Nephron progenitor cell (in vitro differentiated cells): ENCODE measurements at regions not wholly inside any gene's neighbourhood (a gene's known extent, or its start where the extent isn't known, plus 50 kb on each side); places are given as distances from the start of the nearest gene placed in this dataset.

Source experiments
- DNase-seq: peaks from one replicate; pipeline ENCODE4 v3.0.0; 2021
- H3K27ac Mint-ChIP-seq: 2 replicates; pipeline ENCODE4 v1.8.0; 2021; ENCODE audit warnings: mild to moderate bottlenecking, moderate library complexity, mixed read lengths
- H3K27me3 Mint-ChIP-seq: 2 replicates; pipeline ENCODE4 v1.8.0; 2021; ENCODE audit warnings: mild to moderate bottlenecking, low read depth, mixed read lengths; ENCODE audit not compliant: poor library complexity
- H3K36me3 Mint-ChIP-seq: 2 replicates; pipeline ENCODE4 v1.8.0; 2021; ENCODE audit warnings: low read depth, mixed read lengths
- H3K4me1 Mint-ChIP-seq: 2 replicates; pipeline ENCODE4 v1.8.0; 2021; ENCODE audit warnings: mixed read lengths
- H3K4me3 Mint-ChIP-seq: 2 replicates; pipeline ENCODE4 v1.8.0; 2021; ENCODE audit warnings: mild to moderate bottlenecking, moderate library complexity, mixed read lengths
- H3K9me3 Mint-ChIP-seq: 2 replicates; pipeline ENCODE4 v1.8.0; 2021; ENCODE audit warnings: mild to moderate bottlenecking, moderate library complexity, mixed read lengths
- TF ChIP-seq, protein P1 (sequence below): fragments of 200-600 bp; sonication (generic); IDR thresholded peaks from 2 replicates; pipeline ENCODE4 v1.5.0; 2021; ENCODE audit warnings: antibody characterized with exemption

DNA sequence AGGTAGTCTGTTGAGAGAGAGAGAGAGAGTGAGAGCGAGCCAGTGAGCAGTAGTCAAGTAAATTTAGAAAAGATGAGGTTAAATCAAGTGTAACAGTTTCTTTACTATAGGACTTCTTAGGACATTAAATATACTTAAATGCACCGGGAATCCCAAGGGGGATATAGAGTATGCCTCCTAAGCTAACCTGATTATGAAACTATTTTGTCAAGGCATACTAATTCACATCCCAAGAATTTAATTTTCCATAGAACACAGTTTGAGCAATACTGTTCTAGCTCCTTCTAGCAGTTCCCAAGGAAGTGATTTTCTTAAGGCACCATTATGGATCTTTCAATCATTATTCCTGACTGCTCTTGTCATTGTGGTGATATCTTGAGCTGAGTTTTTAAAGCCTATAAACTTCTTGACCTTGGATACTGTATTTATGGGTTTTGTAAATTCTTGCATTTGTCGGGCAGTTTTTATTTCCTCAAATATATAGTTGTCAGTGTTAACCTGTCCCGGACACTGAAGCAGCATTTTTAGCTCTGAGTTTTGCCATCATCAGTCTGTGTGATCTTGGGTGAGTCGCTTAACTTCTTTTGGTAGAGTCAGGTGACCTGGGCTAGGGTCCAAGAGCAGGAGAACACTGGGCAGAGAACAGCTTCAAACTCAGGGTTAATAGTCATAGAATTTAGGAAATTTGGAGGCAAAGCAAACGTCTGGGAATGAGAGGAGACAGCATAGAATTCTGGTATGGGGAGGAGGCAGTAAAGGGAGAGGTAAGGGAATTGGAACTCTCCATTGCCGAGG is 196.5 kb upstream of the FRMD6 start:
- DNase-seq: no peak
- Mint-ChIP-seq H3K4me1 (no peaks in the 10 kb centered on the region), H3K27ac (no peak overlapping the region), H3K36me3 (no peaks in the 10 kb centered on the region), H3K27me3 (peaks cover 1% of the 10 kb centered on the region), H3K4me3 (no peak overlapping the region), H3K9me3 (no peaks in the 10 kb centered on the region)
- TF ChIP-seq, protein P1, sequence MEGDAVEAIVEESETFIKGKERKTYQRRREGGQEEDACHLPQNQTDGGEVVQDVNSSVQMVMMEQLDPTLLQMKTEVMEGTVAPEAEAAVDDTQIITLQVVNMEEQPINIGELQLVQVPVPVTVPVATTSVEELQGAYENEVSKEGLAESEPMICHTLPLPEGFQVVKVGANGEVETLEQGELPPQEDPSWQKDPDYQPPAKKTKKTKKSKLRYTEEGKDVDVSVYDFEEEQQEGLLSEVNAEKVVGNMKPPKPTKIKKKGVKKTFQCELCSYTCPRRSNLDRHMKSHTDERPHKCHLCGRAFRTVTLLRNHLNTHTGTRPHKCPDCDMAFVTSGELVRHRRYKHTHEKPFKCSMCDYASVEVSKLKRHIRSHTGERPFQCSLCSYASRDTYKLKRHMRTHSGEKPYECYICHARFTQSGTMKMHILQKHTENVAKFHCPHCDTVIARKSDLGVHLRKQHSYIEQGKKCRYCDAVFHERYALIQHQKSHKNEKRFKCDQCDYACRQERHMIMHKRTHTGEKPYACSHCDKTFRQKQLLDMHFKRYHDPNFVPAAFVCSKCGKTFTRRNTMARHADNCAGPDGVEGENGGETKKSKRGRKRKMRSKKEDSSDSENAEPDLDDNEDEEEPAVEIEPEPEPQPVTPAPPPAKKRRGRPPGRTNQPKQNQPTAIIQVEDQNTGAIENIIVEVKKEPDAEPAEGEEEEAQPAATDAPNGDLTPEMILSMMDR: no peak

DNA sequence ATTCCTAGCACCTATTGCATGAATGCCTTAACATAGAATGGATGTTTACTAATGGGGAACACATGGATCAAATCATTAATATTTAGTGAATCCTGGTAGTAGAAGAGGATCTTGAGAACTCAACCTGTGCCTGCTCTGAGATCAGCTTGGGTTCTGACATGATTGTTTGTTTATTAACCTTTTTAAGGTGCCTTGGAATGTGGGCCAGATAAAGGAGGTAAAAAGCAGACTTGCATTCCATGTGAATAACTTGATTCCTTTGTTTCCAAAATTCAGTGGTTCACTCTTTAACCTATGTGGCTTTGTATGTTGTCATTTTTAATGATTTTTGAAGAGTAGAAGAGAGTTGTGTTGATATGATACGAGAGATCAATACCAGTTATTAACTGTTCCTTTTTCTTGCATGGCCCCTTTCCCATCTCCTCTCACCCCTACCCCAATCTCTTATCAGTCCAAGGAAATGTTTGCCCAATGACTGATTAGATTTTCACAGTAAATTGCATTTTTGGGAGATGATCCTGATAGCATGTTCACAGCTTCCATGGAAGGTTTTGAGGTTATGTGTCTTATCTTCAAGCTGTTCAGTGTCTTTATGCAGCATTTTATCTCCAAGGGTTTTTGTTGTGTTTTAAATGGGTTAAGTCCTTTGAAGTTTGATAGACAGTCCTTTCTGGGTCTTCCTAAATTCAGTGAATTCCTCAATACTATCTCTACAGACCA is 193.7 kb upstream of the FRMD6 start:
- DNase-seq: no peak
- no peaks in the 10 kb centered on the region for H3K9me3 Mint-ChIP-seq
- H3K27me3 Mint-ChIP-seq: no peaks in the 10 kb centered on the region
- no peak overlapping the region for H3K27ac Mint-ChIP-seq
- no peaks in the 10 kb centered on the region for H3K4me1 Mint-ChIP-seq
- no peaks in the 10 kb centered on the region for H3K36me3 Mint-ChIP-seq
- H3K4me3 Mint-ChIP-seq: no peak overlapping the region
- TF ChIP-seq, protein P1: no peak

DNA sequence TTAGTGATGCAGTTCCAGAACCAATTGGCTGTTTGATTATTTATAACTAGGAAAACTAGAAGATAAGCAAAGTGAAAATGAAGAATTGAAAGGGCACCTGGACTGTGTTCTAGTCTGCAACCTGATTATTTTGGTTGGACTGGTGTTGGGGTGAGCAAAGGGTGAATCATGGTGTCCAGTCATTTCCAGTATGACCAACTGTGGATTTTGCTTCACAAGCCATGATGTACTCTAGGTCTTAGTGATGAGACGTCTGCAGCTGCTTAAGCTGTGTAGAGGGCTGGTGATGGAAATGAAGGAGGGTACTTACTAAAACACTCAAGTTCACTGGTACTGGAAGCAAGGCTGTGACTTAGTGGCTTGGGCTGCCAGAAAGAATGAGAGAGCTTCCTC is 193.2 kb upstream of the FRMD6 start:
- no peak overlapping the region for H3K27ac Mint-ChIP-seq

DNA sequence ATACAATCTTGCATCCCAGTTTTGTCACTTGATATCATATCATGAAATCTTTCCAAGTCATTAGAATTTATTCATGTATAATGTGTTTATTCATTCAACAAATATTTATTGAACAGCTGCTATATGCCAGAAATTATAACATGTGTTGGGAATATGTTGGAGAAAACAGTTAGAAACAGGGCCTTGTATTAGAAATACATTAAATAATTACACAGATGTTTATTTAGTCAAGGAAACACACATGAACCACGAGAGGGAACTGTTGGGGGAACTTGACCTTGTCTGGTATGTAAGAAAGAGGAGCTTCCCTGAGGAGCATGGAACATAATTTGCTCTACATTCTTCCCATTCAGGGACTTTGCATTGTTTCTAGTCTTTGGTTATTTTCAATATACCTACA is 191.7 kb upstream of the FRMD6 start:
- no peaks in the 10 kb centered on the region for H3K9me3 Mint-ChIP-seq
- TF ChIP-seq, protein P1: no peak
- H3K4me1 Mint-ChIP-seq: no peaks in the 10 kb centered on the region
- no peaks in the 10 kb centered on the region for H3K36me3 Mint-ChIP-seq
- no peak overlapping the region for H3K4me3 Mint-ChIP-seq
- DNase-seq: no peak
- no peak overlapping the region for H3K27ac Mint-ChIP-seq
- no peaks in the 10 kb centered on the region for H3K27me3 Mint-ChIP-seq

More for the DNA sequence above, 193.2 kb upstream of the FRMD6 start:
- TF ChIP-seq, protein P1: no peak
- Mint-ChIP-seq H3K27me3 (no peaks in the 10 kb centered on the region), H3K36me3 (no peaks in the 10 kb centered on the region), H3K9me3 (no peaks in the 10 kb centered on the region), H3K4me3 (no peak overlapping the region), H3K4me1 (no peaks in the 10 kb centered on the region)
- DNase-seq: no peak

DNA sequence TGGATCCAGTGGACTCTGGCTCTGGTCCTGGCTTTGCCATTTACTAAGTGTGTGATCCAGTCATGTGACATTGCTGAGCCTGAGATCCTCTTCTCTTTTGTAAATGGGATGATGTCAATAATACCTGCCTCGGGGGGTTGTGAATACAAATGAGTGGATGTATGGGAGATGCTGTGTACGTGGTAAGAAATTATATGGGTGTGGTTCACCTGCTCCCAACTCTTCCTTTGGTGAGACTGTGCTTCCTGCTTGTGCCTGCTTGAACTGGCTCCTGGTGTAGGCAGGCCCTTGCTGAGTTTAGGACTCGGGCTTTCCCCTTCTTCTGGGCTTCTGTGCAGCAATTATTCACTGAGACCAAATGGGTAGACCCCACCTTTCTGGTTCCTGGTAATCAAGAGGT is 189.5 kb upstream of the FRMD6 start:
- Mint-ChIP-seq H3K36me3 (no peaks in the 10 kb centered on the region), H3K4me3 (no peak overlapping the region), H3K9me3 (peaks cover 12% of the 10 kb centered on the region), H3K27ac (no peak overlapping the region), H3K4me1 (no peaks in the 10 kb centered on the region), H3K27me3 (no peaks in the 10 kb centered on the region)
- no peak for DNase-seq
- TF ChIP-seq, protein P1: no peak
